OCI-LY1 (cell line): ENCODE measurements at regions not wholly inside any gene's neighbourhood (a gene's known extent, or its start where the extent isn't known, plus 50 kb on each side); places are given as distances from the start of the nearest gene placed in this dataset.

Experiments used
- CTCF ChIP-seq: fragments of 200-600 bp; sonication (generic), shearing (Covaris generic); IDR thresholded peaks from 2 replicates; pipeline ENCODE4 v1.5.1; 2017; ENCODE audit warnings: mild to moderate bottlenecking, antibody characterized with exemption, low read length, moderate library complexity, mixed read lengths
- EZH2 ChIP-seq: fragments of 200-600 bp; sonication (generic), shearing (Covaris generic); IDR thresholded peaks from 2 replicates; pipeline ENCODE4 v1.8.0; 2017; ENCODE audit warnings: borderline replicate concordance, mixed run types, mild to moderate bottlenecking, antibody characterized with exemption, low read length, moderate library complexity, mixed read lengths

GRCh38 chr9:87059772-87060171 lies 112.5 kb upstream of the GAS1 start:
- no peak for TF ChIP-seq EZH2
- TF ChIP-seq CTCF = no peak
